ENCODE measurements at regions not wholly inside any gene's neighbourhood (a gene's known extent, or its start where the extent isn't known, plus 50 kb on each side); places are given as distances from the start of the nearest gene placed in this dataset.

- no peak for TF ChIP-seq CTCF (IDR thresholded peaks at IDR 0.05)
- TF ChIP-seq POLR2A (IDR thresholded peaks at IDR 0.05): no peak
Measured at GRCh38 chr5:96123418-96123817, 161.8 kb upstream of the ELL2 start.
